ENCODE measurements at regions not wholly inside any gene's neighbourhood (a gene's known extent, or its start where the extent isn't known, plus 50 kb on each side); places are given as distances from the start of the nearest gene placed in this dataset.
"Not testable (repeated sequence)": the region's sequence is repeated elsewhere in the genome, so short reads cannot be mapped to it uniquely, and the experiment has no call there.

DNA sequence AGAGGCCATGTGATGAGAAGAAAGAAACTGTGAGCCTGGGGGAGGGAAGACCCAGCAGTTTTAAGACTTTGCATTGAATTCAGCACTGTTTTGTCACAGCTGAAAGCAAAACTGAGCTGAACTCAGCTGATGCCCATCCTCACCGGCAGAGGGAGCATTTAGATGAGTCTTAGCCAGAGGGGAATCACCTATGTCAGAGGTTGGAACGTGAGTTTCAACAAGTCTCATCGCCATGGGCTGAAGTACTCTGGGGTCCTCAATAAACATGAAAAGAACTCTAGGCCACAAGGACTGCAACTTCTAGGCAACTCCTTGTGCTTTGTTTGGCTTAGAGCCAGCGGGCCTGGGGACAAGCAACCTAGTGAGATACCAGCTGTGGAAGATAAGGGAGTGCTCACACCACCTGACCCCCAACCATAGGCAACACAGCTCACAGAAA, 324.5 kb downstream of the TBL1XR1 start:
- DNase-seq (ENCODE audit: low read depth in 2 of 2): peak; percentile 12 to 34

DNA sequence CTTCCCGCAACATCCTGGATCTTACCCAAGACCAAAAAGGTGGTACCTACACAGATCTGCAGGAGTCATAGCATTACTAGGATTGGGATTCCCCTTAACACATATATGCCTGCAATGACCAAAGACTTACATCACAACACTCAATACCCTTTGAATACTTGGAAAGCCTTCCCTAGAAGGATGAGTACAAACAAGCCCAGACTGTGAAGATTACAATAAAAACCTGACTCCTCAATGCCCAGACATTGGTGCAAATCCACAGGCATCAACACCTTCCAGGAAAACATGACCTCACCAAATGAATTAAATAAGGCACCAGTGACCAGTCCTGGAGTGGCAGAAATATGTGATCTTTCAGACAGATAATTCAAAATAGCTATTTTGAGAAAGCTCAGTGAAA, 326.8 kb downstream of the TBL1XR1 start:
- no peak for DNase-seq (ENCODE audit: low read depth in 2 of 2)

DNA sequence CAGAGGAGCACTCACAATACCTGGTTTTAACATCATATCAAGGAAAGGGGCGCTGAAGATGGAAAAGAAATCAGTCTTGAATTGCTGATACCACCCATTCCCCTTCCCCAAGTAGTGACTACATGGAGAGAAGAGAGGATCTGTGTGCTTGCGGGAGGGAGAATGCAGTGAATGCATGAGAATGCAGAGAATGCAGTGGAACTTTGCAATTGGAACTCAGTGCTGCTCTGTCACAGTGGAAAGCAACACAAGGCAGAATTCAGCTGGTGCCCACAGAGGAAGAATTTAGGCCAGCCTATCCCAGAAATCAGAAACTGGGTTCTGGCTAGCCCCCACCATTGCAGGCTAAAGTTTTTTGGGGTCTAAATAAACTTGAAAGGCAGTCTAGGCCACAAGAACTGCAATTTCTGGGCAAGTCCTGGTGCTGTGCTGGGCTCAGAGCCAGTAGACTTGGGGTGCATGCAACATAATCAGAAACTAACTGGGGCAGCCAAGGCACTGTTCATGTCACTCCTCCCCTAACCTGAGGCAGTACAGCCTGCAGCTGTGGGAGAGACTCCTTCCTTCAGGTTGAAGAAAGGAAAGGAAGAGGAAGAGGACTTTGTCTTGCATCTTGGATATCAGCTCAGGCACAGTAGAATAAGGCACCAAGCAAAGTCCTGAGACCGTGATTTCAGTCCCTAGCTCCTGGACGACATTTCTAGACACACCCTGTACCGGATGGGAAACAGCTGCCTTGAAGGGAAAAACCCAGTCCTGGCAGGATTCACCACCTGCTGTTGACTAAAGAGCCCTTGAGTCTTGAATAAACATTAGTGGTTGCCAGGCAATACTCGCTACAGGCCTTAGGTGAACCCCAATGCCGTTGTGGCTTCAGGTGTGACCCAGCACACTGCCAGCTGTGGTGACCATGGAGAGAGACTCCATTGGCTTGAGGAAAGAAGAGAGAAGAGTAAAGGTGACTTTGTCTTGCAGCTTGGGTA, 329.3 kb downstream of the TBL1XR1 start:
- no peak for DNase-seq (ENCODE audit: low read depth in 2 of 2)

DNA sequence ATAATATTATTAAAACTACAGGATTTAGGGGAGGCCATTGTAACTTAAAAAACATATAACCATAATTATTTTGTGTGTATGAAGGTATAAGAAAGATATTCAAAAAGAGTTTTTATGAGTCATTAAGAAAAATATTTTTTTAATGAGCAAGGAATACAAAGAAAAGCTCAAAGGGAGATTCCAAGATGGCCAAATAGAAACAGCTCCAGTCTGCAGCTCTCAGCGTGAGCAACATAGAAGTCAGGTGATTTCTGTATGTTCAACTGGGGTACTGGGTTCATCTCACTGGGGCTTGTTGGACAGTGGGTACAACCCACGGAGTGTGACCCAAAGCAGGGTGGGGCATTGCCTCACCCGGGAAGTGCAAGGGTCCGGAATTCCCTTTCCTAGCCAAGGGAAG, 336.1 kb downstream of the TBL1XR1 start:
- no peak for DNase-seq (ENCODE audit: low read depth in 2 of 2)

DNA sequence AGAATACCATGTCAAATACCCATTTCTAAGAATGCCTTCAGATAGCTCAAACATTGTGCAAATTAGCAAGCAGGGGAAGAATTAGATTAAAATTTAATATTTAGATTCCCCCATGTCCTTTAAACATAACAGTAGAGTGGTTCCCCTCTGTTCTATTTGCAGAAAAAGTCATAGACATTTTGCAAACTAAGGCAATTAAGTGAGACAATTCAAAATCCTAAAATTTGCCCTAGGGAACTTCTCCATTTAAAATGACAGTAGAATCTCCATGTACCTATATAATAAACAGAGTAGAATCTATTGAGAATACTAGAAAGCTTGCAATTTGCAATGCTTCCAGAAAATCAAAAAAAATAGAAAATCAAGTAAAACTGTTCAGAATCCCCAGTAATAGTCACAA, 340.6 kb downstream of the TBL1XR1 start:
- no peak for DNase-seq (ENCODE audit: low read depth in 2 of 2)

DNA sequence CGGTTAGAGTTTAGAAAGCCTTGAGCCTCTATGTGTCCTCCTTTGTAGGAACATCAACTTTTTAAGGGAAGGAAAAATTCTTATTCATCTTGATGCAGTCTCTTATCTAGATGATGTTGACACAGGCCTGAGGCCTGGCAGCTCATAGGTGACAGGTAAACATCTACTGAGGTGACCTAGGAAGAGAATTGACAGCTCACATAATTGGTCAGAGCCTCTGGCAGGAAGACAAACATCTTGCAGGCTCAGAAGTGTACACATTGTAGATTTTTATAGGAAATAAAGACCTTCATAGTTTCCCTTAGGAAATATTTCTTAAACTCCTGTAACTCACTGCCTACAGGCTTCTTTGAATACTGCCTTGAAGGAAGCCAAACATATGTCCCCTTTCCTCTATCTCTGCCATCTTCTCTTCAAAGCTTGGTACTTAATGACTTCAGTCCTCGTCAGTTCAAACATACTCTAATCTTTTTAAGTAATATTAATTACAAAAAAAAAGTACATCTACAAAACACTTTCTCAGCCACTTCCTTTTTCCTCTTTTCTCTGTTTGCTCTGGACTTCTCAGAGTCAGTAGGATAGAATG, 341.3 kb downstream of the TBL1XR1 start:
- no peak for DNase-seq (ENCODE audit: low read depth in 2 of 2)

DNA sequence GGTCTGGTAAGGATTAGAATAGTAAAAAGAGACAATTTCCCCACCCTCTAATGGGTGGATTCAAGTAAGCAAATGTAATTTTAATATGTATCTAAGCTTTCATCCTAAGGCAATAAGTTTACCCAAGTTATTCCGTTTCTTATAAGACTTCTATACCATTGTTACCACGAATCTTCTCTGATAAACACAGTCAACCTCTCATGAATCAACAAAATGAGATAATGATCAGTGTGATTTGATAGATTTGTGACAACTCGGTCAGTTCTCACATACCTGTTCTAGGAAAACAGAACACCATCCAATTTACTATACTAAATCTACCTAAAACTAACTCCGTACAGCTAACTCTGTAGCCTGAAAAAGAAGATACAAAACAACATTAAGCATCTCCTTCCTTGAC, 342.1 kb downstream of the TBL1XR1 start:
- no peak for DNase-seq (ENCODE audit: low read depth in 2 of 2)

DNA sequence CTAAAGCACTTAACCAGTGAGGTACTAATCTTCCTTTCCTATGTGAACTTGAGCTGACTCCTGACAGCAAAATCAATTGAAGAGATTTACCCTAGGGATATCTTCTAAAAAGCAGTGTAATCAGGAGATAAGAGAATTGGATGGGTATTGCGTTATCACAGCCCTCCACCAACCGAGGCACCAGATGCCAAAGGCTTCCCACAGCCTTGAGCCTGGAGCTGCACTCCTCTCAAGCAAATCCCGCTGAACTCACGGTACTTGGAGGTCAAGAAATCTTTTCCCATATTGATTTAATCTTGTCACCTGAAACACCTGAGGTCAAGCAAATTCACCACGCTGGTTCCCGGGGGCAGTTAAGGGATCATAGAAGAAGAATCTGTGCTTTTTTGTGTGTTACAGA, 346.8 kb downstream of the TBL1XR1 start:
- no peak for DNase-seq (ENCODE audit: low read depth in 2 of 2)

DNA sequence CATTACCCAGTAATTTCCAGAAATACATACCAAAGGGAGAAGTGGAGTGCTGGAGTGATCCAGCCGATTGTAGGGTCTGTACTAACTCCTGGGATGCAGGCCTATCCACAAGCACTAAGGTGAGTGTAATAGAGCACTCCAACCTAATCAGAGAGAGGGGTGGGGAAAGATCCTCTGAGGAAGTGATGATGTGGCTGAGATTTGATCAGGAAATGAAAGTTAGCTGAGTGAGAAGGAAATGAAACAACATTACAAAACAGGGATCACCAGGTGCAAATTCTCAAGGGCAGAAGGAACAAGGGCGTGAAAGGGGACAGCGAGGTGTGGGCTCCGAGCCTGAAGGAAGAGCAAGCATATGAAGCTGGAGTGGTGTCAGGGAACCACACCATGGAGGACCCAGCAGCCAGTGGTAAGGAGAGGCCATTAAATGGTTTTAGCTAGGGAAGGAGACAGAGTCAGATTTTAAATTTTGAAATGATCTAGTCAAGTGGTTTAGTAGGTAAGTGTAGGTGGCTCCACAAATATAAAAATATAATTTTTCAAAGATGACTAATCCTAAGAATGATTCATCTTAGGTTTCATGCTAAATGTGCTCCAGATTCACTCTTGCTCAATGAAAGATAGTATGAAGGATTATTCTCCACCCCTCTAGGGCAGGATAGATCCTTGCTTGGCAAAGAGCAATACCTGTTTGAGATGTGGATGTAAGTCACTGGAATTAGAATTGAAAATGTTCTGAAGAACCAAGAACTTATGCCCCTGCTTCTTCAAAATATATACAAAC, 348.7 kb downstream of the TBL1XR1 start:
- no peak for DNase-seq (ENCODE audit: low read depth in 2 of 2)

DNA sequence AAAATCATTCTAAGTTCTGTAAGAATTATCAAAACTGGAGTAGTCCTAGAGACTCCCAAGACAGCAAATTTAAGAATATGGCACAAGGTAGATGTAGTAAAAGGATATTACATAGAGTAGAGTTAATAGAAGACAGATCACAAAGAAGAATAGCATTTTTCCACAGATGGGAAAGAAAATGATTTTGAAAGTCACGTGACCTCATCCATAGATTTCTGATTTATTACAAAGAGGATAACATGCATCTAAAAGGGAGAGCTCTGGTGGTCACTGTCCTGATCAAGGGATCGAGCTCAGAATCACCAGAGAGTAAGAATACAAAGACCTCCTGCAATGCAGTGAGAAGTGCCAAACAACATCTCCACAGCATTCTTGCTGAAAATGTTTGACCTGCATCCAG, 354.4 kb downstream of the TBL1XR1 start:
- no peak for DNase-seq (ENCODE audit: low read depth in 2 of 2)

DNA sequence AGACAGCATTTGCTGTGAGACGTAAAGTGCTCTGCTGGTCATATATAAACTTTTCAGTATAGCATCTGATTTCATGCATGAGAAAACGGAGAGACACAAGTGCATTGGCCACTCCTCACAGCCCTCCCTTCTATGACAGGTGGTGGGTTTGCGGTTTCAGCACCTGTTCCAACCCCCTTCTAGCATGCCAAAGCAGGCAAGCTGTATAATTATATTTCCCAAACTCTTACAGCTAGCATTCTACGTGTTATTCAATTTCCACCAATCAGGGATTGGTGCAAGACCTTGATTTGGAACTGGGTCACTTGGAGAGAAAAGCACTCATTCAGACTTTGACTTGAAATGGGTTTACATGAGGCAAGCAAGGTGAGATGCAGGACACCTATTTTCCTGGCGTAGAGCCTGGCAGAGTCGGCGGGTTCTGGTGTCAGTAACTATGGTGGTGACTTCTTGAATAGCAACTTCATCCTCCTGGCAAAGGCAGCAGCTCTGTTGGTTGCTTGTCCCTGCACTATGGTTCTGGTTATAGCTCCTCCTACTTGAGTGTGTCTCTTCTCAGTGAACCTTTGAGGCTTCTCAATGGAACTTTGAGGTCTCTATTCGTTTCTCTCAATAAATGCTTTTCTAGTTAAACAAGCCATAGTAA, 356.5 kb downstream of the TBL1XR1 start:
- no peak for DNase-seq (ENCODE audit: low read depth in 2 of 2)

DNA sequence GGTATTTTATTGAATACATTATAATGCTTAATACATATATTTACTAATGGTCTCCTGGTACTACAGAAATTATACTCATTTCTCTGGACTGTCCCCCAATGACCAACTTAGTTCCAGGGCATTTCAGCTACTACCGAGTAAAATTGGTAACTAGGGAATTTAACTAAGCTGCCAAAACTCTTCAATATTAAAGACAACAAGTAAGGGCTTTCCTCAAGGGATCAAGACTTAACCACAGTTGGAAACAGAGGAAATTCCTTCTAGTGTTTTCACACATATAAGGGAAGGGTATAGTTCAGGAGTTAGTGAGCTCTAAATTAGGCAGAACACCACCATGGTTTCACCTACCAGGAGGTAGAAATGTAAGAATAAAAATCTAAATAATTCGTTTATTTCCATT, 357.4 kb downstream of the TBL1XR1 start:
- DNase-seq (ENCODE audit: low read depth in 2 of 2): no peak

DNA sequence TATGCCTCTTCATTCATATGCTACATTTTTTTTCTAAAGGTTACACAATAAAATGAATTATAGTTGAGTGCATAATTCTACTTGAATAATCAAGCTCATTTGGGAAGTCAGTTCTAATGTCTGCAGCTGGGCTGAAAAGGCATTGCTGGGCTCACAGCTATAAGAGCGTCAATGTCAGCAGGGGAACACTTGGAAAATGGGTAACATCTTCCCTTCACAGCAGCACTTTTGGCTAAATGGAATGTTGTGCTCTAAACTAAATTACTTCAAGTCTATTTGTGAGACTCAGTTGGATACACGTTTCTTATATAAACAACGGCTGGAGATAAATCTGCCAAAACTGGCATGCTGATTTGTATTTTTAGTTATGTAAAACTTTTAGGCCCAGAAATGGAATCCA, 357.8 kb downstream of the TBL1XR1 start:
- no peak for DNase-seq (ENCODE audit: low read depth in 2 of 2)

DNA sequence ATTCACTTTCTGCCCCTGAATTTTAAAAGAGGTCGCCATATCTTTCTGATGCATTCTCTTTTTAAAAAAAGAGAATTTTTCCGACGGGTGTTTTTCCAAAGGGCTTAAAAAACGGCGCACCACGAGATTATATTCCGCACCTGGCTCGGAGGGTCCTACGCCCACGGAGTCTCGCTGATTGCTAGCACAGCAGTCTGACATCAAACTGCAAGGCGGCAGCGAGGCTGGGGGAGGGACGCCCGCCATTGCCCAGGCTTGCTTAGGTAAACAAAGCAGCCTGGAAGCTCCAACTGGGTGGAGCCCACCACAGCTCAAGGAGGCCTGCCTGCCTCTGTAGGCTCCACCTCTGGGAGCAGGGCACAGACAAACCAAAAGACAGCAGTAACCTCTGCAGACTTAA, 370.0 kb downstream of the TBL1XR1 start:
- not testable (repeated sequence) for DNase-seq (ENCODE audit: low read depth in 2 of 2)

DNA sequence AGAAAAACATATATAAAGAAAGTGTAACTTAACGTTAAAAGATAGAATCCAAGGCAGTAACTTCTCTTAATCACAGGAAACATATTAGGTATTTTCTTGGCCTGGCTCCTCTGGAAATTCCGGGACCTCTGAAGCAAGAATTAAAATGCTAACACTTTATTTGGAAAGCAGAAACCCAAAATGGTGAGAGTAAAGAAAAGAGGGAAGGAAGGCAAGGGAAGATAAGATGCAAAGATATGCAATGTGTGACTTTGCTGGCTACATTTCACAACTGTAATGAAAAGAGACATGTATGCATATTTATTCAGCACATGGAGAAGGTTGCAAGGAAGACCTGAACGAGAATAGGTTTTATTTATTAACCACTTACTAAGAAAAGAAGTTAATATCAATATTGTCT, 372.5 kb downstream of the TBL1XR1 start:
- DNase-seq (ENCODE audit: low read depth in 2 of 2): no peak

DNA sequence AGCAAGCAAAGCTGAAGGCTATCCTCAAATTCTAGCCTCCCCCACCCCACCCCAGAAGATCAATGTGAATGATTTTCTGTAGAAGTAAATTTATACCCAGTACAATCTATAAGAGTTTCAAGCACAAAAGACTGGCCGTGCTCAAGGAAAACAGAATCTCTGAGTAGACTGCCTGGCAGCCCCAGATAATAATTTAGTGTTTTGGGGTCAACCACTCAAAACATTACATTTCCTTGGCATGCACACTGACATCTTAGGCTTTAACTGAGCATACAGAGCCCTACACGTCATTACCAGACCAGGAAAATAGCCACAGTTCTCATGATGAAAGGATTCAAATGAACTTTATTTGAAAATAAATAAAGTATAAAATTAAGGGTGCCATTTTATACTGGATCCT, 376.5 kb downstream of the TBL1XR1 start:
- no peak for DNase-seq (ENCODE audit: low read depth in 2 of 2)

DNA sequence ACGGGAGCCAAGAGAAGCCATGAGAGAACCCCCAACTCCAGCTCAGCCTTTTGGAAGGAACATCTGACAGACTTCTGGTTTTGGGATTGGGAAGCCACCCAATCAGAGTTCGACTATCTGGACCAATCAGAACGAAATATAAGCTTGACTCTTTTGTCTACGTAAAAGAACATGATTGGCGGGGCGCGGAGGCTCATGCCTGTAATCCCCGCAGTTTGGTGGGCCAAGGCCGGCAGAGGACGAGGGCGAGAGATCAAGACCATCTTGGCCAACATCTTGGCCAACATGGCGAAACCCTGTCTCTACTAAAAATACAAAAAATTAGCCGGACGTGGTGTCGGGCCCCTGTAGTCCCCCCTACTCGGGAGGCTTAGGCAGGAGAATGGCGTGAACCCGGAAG, 380.3 kb downstream of the TBL1XR1 start:
- DNase-seq (ENCODE audit: low read depth in 2 of 2): no peak

DNA sequence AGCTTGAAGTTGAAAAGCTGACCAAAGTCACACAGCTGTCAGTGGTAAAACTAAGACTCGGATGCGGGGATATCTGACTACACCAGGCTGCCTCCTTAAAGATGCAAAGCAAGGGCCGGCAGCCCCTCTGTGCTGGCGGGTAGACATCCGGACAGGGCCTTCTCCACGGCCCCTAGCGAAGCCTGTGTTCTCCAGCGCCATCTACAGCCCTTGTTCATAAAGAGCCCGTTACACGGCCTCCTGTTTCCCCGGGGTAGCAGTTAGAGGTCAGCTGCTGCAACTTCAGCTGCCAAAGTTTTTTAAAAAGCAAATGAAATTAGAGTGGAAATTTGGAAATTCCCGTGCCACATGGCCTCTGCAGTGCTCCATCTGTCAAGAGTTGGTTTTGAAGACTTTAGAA, 383.0 kb downstream of the TBL1XR1 start:
- DNase-seq (ENCODE audit: low read depth in 2 of 2): peak in 1 of 2 experiments; percentile 4

DNA sequence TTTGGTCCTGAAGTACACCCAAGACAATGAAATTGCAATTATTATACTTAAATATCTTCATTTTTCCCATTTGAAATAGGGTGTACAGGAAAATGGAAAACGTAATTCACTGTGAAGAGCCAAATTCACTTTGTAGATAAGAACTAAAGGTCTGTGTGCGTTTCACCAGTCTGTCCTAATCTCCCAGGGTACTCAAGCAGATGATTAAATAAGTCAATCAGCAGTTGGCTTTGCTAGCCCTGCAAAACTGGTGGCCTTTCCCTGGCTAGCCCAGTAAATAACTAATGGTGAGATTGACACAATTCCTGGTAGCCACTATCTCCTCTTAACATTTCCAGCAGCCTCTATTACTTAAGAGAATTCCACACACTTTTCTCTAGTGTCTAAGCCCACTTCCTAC, 389.3 kb downstream of the TBL1XR1 start:
- DNase-seq (ENCODE audit: low read depth in 2 of 2): no peak

DNA sequence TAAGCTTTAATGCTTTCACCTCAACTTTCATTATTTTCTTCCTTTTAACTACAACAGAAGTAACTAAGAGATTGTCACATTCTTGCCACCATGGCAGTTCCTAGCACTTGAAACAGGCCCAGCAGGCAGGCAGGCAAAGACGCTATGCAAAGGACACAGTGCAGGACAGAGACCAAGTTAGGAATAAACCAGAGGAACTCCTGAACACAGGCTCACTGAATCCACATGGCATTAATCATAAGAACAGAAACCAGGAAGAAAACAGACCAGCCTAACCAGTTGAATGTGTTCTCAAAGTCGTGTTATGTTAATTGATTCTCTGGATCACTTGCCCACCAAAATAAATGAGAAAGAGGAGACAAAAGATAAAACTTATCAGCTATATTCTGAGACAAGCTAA, 397.6 kb downstream of the TBL1XR1 start:
- no peak for DNase-seq (ENCODE audit: low read depth in 2 of 2)

DNA sequence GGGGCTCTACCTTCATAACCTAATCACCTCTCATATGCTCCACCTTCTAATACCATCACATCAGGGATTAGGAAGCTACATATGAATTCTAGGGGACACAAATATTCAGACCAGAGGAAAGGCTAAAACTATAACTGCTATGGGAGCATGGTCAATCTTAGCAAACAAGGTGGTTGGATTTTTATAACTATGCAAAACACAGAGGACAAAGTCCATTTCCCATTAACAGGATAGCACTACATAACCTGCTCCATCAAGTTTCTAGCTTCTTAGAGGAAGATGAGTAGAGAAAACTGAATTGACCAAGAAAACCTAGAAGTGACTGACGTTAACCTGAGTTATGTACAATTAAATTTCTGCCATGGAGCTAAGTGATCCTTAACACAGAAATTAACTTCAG, 398.6 kb downstream of the TBL1XR1 start:
- DNase-seq (ENCODE audit: low read depth in 2 of 2): no peak

DNA sequence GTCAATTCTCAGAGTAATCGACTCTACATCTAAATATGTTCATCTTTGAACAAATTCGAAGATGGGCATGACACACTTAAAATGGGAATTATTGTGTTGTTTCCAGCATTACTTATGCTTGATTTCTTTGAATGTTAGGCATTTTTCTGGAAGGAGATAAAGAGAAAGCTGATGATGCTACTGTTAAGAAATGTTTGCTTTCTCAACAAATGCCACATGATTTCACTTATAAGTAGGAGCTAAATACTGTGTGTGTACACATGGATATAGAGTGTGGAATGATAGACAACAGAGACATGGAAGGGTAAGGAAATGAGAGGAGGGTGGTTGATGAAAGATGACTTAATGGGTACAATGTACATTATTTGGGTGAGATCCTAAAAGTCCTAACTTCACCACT, 400.9 kb downstream of the TBL1XR1 start:
- DNase-seq (ENCODE audit: low read depth in 2 of 2): no peak

Measured in stimulated activated CD4-positive, alpha-beta T cell treated with anti-CD3 and anti-CD28 coated beads, Interleukin-12 subunit alpha, Interleukin-12 subunit beta, amount 100 ng/mL, for 24 hours (primary cell).